CD4-positive, alpha-beta T cell treated with Interleukin-15 for 4 hours (primary cell): ENCODE measurements at regions not wholly inside any gene's neighbourhood (a gene's known extent, or its start where the extent isn't known, plus 50 kb on each side); places are given as distances from the start of the nearest gene placed in this dataset.
"Not testable (repeated sequence)": the region's sequence is repeated elsewhere in the genome, so short reads cannot be mapped to it uniquely, and the experiment has no call there.

ENCODE experiments used
- DNase-seq: peaks from one replicate; pipeline ENCODE4 v3.0.0-alpha.2; 2020; ENCODE audit warnings: low spot score

DNA sequence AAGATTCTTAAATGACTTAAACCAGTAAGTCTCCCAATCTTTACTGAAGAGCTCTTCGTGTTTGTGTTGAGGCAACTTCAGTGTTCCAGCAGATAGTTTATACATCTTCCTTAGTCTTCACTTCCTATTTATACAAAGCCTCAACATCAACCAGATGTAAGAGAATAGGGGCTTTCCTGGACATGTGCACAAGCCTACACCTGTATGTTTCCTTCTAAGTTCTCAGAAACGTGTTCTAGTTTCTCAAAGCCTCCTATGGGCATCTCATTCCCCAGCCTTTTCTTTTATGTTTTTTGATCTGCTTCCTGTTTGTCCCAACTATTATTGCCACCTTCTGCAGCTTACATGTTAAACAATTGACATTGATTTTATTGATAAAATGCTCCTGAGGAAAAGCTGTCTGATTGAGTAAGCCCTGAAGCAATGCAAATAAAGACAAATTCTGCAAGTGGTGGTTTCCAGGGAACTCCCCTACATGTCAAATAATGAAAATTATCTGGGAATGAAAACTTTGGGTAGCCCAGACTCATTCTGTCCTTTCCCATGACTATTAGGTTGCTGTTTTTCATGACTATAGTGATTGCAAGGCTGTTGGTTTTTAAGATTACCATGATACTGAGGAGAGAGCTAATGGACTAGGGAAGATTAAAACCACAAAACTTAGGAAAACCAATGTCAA lies 663.3 kb upstream of the ACVR2A start:
- no peak for DNase-seq

DNA sequence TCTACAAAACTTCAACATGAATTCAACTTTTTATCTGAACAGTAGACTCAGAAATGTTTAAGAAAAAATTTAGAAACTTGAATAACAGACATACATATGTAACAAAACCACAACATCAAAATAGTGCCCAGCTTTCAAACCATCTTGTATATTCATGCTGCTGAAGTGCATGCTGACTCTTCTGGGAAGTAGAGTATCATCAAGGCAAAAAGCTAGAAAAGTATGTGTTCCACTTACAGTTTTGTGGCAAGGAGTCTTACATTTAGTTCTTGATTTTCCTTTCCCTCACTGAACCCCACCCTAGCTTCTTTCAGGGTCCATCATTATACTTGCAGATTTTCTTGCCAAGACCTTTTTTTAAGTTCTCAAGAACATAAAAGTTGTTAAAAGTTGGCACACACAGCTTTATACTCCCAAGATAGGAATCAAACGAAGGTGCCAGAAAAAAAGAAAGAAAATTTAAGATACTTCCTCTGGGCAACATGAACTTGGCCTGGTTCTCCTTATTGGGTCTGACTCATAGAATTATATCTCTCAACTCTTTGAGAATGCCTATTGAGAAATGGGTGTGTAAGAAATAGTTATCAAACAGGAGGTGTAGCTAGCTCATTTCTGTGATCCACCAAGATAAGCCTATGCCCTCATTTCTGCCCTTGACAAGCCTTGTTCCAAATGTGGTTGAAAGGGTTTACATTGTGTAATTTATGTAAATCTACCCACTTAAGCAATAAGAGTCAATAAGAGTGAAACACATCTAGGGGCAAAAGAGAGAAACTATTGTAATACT lies 667.6 kb upstream of the ACVR2A start:
- DNase-seq = no peak

DNA sequence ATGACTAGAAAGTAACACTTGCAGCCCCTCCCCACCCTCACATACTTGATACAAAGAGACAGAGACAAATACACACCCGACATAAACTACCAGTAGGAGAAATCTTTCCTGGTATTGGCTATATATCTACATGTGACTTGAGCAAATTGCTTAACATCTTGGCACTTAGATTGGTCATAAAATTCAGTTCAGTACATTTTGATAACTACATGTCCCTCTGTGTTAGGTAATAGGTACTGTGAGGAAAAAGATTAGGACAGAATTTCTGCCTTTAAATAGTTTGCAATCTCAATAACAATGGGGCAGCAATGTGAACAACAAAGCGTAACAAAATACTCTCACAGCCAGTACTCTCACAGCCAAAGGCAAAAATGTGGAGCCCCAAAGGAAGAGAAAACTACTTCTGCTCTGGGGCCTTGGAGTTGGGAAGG lies 670.0 kb upstream of the ACVR2A start:
- DNase-seq = no peak

DNA sequence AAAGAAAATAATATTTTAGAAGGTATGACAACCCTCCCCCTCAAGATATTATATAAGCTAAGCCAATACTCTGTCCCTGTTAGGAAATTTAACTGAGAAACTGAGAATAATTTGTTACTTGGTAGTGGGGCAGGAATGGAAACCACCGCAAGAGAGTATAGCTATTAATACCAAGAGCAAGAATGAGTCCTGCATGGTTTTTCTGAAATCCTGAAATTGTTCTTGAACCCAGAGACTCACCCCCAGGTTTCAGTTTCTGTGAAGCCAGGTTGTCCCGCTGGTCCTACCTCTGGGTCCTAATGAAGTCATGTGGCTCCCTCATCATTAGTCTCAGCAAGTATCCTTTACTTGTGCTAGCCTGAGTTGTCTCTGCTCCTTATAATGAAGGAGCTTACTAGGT lies 671.0 kb upstream of the ACVR2A start:
- no peak for DNase-seq

DNA sequence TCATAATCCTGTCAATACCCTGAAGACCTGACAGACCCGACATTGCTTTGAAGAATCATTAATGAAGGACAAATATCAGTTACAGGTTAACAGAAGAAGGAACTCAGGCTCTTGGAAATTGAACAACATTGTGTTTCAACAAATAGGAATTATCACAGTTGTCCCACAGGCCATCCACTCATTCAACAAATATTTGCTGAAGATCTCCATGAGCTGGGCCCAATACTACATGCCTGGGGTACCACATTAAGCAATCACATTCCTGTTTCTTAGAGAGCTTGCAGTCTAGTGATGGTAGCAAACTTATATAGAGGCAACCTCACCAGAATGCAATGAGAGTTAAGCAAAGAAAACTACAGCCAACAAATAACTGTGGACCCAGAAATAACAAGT lies 671.6 kb upstream of the ACVR2A start:
- no peak for DNase-seq

DNA sequence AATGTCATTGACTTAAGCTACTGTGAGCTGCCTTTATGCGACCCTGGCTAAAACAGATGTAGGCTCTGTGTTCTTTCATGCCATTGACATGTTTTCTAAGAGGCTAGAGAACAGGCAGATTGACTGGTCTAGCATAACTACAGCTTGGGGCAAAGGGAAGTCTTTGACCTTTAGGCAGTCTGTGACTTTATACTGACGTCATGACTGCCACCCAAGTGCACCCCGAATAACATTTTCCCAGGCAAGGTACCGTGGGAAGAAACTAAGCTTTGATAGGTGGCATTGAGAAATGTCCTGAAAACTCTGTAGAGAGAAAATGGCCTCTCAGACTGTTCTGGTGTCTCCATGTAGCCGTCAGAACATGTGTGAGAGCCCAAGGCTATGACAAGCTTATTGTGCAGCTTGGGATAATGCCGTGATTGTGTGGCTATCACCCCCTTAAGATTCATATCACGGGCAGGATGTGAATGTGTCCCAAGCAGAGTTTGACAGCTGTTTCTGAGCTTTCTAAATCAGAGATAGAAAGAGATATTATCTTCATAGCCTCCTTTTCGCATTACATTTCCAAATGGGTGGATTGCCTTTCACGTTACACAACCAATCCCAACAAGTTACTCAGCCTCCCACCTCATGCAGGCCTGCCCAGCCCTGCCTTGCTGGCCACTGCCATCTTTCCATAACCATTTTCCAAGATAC lies 672.2 kb upstream of the ACVR2A start:
- DNase-seq = no peak

DNA sequence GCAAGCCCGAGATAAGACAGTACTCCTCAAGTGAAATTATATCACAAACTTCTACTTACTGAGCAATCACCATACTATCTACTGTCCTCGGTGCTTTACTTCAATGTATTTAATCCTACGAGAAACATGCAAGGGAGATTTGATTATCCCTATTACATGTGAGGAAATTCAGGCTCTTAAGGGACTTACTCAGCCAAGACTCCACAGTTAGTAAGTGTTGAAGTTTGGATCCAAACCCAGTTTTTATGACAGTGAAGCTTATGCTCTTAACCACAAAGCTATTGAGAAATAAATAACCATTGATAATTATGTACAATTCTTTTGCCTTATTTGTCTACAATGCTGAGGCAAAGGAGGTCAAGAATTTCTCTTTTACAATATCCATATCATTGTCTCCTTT lies 672.9 kb upstream of the ACVR2A start:
- no peak for DNase-seq

DNA sequence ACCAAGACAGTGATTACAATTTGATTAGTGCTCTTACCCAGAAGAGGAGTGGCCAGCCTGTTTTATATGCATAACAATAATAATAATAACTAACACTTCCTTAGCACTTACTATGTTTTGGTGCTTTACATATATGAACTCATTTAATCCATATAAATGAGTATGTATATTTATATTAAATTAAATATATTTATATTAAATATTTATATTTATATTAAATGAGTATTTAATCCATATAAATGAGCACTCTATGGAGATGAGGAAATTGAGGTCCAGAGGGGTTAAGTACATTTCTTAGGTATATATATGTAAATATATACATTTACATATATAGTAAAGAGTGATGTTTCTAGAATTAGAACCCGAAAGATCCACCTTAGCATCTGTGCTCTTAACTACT lies 673.9 kb upstream of the ACVR2A start:
- no peak for DNase-seq

DNA sequence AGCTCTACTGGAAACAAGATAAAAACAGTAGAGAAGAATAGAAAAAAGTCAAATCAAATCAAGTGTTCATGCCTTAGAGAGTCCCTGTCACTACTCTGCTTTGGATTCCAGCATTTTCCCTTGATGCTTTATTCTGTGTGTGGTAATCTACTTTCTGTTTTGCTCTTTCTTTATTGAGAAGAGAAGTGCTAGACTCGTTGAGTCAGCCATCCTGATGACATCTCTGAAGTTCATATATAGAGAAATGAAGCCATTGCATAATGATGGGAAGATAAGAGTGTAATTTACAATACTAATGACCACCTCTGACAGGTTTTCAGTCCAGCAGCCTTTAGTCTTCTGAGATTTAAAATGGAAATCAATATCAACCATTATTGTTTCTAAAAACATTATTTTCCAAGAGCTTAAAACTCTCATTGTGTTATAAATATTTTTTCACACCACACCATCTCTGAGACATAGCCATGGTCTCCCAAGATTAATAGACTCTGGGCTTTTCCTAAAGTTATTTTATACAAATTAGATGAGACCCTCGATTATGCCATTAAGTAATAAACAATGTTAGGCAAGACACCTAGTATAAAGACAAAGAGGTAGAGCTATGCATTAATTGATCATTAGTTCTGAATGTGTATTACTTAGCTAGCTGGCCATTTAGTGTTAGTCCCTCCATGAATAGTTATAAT lies 679.0 kb upstream of the ACVR2A start:
- DNase-seq = no peak

DNA sequence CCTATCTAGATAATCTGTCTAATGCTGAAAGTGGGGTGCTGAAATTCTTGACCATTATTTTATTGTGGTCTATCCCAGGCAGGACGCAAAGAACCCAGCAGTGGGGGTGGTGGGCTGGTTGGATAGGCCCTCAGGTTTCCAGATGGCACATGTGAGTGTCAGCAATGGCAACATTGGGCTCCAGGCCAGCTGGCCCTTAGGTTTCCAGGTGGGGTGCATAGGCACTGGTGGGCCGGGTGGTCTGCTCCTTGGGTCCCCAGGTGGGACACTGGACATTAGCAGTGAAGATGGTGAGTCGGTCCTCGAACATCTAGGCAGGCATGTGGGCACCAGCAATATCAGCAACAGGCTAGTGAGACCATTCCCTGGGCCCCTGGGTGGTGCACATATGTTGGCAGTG lies 680.3 kb upstream of the ACVR2A start:
- DNase-seq = no peak

DNA sequence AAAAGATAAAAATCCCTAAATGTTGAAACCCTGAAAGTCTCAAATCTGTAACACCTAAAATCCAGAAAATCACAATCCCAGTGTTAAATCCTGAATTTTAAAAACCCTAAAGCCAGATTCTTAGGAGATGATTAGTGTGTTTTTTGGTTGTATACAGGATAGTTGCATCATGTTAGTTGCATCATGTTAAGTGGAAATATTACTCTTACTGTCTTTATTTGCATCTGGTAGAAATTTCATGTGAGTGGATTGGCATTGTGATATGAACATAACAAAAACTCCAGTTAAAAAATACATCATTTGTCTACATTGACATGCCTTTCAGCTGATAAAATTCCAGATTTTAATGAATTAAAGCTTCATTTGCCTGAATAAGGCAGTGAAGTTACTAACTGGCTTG lies 683.1 kb upstream of the ACVR2A start:
- no peak for DNase-seq

DNA sequence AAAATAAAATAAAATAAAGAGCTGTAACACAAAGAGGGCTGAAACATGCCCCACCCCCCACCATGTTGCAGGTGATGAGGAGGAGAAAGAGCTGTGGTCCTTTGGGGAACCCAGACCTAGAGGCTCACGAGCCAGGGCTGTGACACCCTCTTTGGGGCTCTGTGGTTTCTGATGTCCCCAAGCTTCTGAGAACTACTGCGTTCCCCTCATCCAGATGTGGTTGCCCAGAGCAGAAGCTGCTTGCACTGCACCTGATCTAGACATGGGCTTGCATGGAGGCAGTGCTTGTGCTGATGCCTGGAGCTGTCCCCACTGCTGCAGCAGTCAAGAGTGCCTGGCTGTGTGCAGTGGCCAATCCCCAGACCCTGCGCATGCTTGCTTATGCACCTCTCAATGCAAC lies 687.9 kb upstream of the ACVR2A start:
- DNase-seq = no peak

DNA sequence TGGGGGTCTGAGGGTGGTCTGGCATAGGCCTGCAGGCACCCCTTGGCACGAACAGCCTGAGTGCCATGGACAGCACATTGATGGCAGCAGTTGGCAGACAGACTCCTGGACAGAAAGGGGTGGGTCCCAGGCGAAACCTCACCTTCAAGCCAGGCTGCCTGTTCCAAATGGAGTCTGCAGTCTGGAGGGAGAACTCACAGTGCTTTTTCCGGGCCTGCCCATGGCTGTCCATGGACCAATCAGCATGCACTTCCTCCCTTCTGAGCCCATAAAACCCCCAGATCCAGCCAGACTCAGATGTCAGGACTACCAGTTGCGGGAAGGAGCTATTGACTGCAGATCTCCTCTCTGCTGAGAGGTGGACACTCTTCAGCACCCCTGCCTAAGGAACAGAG lies 694.6 kb upstream of the ACVR2A start:
- DNase-seq = no peak

DNA sequence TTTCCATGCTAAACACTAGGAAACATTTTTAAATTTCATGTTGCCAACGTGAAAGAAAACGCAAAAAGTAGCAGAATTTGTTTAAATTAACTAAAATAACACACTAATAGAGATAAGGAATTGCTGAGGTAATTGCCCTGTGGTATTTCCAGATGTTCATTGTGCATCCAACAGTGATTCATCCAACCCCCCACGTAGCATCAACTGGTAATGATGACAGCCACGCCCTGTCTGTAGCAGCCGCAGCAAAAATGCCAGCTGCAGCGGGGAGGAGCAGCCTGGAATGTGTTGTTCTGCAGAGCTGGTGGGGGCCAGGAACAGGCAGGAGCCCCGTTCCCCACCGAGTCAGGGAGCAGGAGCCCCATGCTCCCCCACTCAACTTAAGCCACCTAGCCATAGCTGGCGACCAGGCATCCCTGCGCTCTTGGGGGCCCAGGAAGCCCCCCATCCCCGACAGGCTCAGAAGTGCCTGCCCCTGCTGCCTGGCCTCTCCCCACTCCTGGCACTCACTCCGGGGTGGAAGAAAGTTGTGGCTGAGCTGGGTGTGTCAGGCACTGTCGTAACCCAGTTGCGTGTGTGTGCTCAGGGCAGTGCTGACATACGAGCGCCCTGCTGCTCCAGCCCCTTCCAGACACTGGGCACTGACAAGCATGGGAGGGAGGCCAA lies 695.1 kb upstream of the ACVR2A start:
- no peak for DNase-seq

DNA sequence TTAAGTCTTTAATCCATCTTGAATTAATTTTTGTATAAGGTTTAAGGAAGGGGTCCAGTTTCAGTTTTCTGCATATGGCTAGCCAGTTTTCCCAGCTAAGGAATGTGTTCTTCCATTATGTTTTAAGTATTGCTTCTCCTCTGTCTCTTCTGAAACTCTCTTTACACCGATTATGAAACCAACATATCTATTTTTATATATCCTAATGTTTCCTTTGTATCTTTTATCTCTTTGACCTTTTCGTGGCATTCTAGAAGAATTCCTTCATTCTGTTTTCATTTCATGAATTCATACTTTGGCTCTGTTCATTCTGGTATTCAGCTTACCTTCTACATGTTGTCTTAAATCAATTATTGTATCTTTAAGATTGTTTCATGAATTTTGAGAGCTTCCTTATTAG lies 697.0 kb upstream of the ACVR2A start:
- DNase-seq = no peak

DNA sequence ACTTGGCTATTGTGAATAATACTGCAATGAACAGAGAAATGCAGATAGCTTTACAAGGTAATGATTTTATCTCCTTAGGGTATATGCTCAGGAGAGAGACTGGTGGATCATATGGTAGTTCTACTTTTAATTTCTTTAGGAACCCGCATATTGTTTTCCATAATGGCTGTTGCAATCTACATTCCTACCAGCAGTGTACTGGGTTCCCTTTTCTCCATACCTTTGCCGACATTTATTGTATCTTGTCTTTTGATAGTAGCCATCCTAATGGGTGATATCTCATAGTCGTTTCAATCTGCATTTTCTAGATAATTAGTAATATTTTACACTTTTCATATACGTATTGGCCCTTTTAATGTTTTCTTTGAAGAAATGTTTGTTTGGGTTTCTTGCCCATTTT lies 702.9 kb upstream of the ACVR2A start:
- no peak for DNase-seq

DNA sequence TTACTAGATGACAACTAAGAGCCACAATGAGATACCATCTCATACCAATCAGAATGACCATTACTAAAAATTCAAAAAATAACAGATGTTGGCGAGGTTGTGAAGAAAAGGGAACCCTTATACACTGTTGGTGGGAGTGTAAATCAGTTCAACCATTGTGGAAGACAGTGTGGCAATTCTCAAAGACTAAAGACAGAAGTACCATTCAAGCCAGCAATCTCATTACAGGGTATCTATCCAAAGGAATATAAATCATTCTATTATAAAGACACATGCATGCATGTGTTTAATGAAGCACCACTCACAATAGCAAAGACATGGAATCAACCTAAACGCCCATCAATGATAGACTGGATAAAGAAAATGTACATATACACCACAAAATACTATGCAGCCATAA lies 705.1 kb upstream of the ACVR2A start:
- not testable (repeated sequence) for DNase-seq

DNA sequence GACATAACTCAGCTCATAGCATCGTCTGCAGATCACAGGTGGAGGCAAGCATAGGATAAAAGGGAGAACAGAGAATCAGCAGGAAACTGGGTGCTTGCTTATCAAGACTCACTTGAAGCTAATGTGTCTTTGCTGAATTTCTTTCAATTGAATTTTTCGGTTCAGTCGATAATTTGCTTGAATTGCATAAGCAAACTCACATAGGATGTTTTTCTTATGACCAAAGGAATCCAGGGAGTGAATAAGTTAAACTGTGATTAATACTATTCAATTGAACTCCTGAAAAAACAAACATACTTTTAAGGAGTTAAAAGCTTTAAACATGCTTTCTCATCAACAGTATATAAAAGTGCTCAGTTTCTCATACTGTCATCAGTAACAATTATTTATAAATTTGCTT lies 707.1 kb upstream of the ACVR2A start:
- DNase-seq = no peak

DNA sequence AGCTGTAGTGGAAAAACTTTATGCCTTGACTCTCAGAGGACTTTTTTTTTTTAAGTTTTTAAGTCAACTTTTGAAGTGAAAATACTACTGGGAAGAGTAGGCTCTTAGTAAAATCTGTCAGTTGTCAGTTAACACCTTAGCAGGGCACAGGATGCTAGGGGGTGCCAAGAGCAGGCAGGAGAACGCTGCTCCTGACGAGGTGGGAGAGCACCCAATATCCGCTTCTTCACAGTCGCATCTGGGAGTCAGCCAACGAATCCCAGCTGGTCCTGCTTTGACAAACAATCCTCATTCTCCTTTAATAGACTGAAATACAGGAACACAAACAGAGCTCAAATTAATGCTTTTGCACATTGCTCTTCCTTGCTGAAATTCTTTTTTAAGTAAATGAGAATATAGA lies 709.5 kb upstream of the ACVR2A start:
- no peak for DNase-seq

DNA sequence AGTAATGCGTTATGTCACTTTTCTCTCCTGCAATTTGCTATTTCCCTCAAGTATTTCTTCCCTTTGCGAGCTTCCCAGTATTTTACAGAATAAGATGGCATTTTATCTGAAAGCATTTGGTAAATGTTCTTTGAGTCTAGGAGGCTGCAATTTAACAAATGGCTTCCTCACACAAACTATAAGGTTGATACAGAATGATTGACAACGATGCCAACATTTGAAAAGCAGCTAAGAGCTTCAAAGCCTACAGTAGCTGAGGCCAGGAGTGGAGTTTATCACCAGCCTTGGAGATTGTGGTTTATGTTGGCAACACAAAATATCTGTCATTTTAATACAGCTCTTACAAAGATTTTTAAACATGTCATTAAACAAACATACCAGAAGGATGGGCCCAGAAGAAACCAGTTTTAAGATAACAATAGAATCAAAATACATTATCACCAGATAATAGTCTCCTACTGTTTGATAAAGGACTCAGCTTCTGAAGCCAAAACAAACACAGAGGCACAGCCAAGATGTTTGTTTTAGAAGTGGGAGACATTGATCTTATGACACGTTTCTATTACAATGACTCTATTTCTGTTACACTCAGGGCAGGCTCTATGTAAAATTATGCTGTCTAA lies 711.4 kb upstream of the ACVR2A start:
- no peak for DNase-seq

DNA sequence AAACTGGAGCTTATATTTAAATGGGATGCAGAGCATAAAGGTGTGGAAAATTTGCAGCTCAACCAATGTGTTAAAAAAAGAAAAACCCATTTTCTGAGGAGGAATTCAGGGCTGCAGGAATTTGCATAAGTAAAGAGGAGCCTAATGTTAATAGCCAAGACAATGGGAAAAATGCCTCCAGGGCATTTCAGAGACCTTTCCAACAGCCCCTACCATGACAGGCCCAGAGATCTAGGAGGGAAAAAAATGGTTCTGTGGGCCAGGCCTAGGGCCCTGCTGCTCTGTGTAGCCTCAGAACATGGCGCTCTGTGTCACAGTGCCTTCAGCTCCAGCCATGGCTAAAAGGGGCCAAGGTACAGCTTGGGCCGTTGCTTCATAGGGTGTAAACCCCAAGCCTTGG lies 719.7 kb upstream of the ACVR2A start:
- DNase-seq = no peak

DNA sequence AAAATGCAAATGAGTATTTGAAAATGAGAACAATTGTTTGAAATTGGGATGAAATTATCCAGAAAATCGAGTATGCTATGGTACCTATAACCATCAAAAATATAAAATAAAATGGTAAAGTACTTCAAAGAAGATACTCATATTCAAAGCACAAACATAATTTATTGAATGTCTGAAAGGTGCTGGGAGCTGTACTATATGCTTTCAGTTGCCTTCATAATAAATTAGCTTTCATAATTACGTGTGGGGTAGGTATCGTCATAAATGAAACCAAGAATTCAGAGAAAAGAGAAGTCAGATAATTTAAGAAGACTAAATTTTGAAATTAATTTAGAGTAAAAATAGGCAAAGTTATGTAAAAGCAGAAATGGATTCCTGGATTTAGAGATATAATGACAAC lies 721.9 kb upstream of the ACVR2A start:
- no peak for DNase-seq
